ENCODE measurements at regions not wholly inside any gene's neighbourhood (a gene's known extent, or its start where the extent isn't known, plus 50 kb on each side); places are given as distances from the start of the nearest gene placed in this dataset.

- Histone ChIP-seq H3K23ac (ENCODE audit: insufficient read length, low read depth, low read length) (no peak overlapping the region), H4K8ac (replicated peaks; ENCODE audit: insufficient read length, low read depth, low read length) (no peak overlapping the region), H3K9ac (ENCODE audit: extremely low read depth, insufficient read length, low read length) (no peak overlapping the region), H3K27me3 (ENCODE audit: insufficient read depth, low read length) (no peaks in the 10 kb centered on the region), H2AFZ (ENCODE audit: low read length) (no peak overlapping the region), H2BK5ac (ENCODE audit: insufficient read length, low read length) (no peak overlapping the region), H4K20me1 (ENCODE audit: control insufficient read depth, insufficient read depth, insufficient read length) (no peaks in the 10 kb centered on the region), H3K14ac (ENCODE audit: insufficient read depth, low read length) (no peak overlapping the region), H2AK5ac (ENCODE audit: insufficient read length, low read length) (no peak overlapping the region), H3K79me2 (ENCODE audit: insufficient read depth, low read length) (no peaks in the 10 kb centered on the region), H3K4me1 (ENCODE audit: insufficient read depth, low read length) (no peaks in the 10 kb centered on the region), H3K9me3 (ENCODE audit: control insufficient read depth, low read depth, low read length) (no peaks in the 10 kb centered on the region), H4K5ac (ENCODE audit: insufficient read length, low read depth, low read length) (no peak overlapping the region), H3K18ac (ENCODE audit: insufficient read length, low read depth, low read length) (no peak overlapping the region), H2BK12ac (ENCODE audit: insufficient read length, low read depth, low read length) (no peak overlapping the region), H3T11ph (ENCODE audit: low read length) (no peak overlapping the region), H2BK120ac (ENCODE audit: low read depth, low read length, poor library complexity, severe bottlenecking) (no peak overlapping the region), H3K4me2 (ENCODE audit: insufficient read depth, insufficient read length, low read length) (no peak overlapping the region), H2BK15ac (ENCODE audit: low read depth, low read length) (no peak overlapping the region), H3K4ac (ENCODE audit: low read depth, low read length) (no peak overlapping the region), H3K23me2 (ENCODE audit: insufficient read length, low read depth, low read length, poor library complexity, severe bottlenecking) (no peaks in the 10 kb centered on the region), H2BK20ac (ENCODE audit: low read depth, low read length, poor library complexity, severe bottlenecking) (no peak overlapping the region), H3K56ac (ENCODE audit: insufficient read length, low read depth, low read length) (no peak overlapping the region), H3K27ac (ENCODE audit: insufficient read length, low read depth, low read length) (no peak overlapping the region), H3K79me1 (ENCODE audit: insufficient read depth, low read depth, low read length, poor library complexity, severe bottlenecking) (no peaks in the 10 kb centered on the region), H4K91ac (ENCODE audit: insufficient read length, low read depth, low read length) (no peak overlapping the region)
- Mint-ChIP-seq H3K36me3 (ENCODE audit: insufficient read depth in 1 of 3, low read depth in 3 of 3) (no peaks in the 10 kb centered on the region), H3K4me1 (peaks cover 2 to 8% of the 10 kb centered on the region in 2 experiments; a peak in 2 of 4 replicates), H3K27me3 (ENCODE audit: low read depth) (no peaks in the 10 kb centered on the region), H3K4me3 (no peak overlapping the region), H3K27ac (no peak overlapping the region), H3K9me3 (no peaks in the 10 kb centered on the region)
- no peak for DNase-seq
- no peak for TF ChIP-seq CTCF (conservative IDR thresholded peaks at IDR 0.05)
- no CpG with 5 or more reads among the region's 1 CpG for WGBS (ENCODE audit: extremely low coverage, insufficient read length, low lambda C conversion rate)
These were observed 458.8 kb downstream of the DSC3 start for GRCh38 chr18:30583768-30584167.
